Testis (tissue), 2 donors: ENCODE measurements at regions not wholly inside any gene's neighbourhood (a gene's known extent, or its start where the extent isn't known, plus 50 kb on each side); places are given as distances from the start of the nearest gene placed in this dataset.

Experiments
- POLR2A ChIP-seq: fragments of 450-650 bp; IDR thresholded peaks from one replicate; pipeline ENCODE4 v1.6.1; 2017; ENCODE audit warnings: antibody characterized with exemption, mild to moderate bottlenecking, moderate library complexity
- TF ChIP-seq, protein P1 (sequence below), 3 experiments: fragments of 450-650 bp in 2 of 3; fragments of 200-600 bp in 1 of 3; sonication (generic) in 1 of 3; IDR thresholded peaks; one replicate each; pipeline ENCODE4 v1.5.1; 2016 to 2019; ENCODE audit warnings: antibody characterized with exemption in 3 of 3, mild to moderate bottlenecking in 2 of 3, moderate library complexity in 1 of 3

DNA sequence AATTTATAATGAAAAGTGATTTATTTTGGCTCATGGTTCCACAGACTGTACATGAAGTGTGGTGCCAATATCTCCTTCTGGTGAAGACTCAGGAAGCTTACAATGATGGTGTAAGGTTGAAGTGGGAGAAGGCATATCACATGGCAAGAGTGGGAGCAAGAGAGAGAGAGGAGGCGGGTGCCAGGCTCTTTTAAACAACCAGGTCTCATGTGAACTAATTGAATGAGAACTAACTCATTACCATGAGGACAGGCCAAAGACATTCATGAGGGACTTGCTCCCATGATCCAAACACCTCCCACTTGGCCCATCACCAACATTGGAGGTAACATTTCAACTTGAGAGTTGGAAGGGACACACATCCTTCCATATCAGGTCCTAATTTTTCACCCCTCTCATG is 155.2 kb downstream of the SLC38A4 start:
- TF ChIP-seq, protein P1, sequence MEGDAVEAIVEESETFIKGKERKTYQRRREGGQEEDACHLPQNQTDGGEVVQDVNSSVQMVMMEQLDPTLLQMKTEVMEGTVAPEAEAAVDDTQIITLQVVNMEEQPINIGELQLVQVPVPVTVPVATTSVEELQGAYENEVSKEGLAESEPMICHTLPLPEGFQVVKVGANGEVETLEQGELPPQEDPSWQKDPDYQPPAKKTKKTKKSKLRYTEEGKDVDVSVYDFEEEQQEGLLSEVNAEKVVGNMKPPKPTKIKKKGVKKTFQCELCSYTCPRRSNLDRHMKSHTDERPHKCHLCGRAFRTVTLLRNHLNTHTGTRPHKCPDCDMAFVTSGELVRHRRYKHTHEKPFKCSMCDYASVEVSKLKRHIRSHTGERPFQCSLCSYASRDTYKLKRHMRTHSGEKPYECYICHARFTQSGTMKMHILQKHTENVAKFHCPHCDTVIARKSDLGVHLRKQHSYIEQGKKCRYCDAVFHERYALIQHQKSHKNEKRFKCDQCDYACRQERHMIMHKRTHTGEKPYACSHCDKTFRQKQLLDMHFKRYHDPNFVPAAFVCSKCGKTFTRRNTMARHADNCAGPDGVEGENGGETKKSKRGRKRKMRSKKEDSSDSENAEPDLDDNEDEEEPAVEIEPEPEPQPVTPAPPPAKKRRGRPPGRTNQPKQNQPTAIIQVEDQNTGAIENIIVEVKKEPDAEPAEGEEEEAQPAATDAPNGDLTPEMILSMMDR (IDR thresholded peaks at IDR 0.05): no peak
- TF ChIP-seq POLR2A: no peak
